ENCODE measurements at regions not wholly inside any gene's neighbourhood (a gene's known extent, or its start where the extent isn't known, plus 50 kb on each side); places are given as distances from the start of the nearest gene placed in this dataset.
A peak's percentile ranks its signal among the peaks of the same experiment; 100 is the strongest.
"Not testable (repeated sequence)": the region's sequence is repeated elsewhere in the genome, so short reads cannot be mapped to it uniquely, and the experiment has no call there.

DNA sequence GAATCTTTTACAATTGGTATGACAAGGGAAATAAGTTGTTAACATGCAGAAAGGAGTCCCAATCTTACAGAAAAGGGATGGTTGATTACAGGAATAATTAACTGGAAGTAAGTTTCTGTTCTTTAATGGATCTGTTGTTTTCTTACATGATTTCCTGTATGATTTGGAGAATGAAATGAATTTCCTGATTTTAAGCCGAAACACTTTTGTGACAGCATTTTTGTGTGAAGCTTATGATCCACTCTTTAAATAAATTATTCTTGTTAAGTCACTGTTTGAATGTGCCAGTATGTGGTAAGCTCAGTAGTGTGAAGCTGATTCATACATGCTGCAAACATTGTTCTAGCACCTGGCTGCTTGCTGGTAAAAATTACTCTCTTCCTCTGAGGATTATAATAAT is 516.2 kb downstream of the DCDC2C start:
- no peak for FAIRE-seq
- ATAC-seq, result no peak
- Histone ChIP-seq H3K4me1 (no peaks in the 10 kb centered on the region), H3K9me3 (peaks cover 9% of the 10 kb centered on the region; the same call in 1 of the 3 replicates), H3K4me3 (no peak overlapping the region), H3K4me2 (no peak overlapping the region), H3K27ac (no peak overlapping the region)
- no peak for DNase-seq (ENCODE audit: low read depth in 1 of 2, low spot score in 1 of 2)
- CTCF ChIA-PET, result no interaction called here
- 4% methylated on average over 1 of the region's 1 CpG for WGBS (ENCODE audit: missing lambda C conversion rate)
- POLR2A ChIA-PET, result no interaction called here
- no peak for TF ChIP-seq RCOR1 (IDR thresholded peaks at IDR 0.05; ENCODE audit: low read depth, low read length)
- TF ChIP-seq, protein P1, sequence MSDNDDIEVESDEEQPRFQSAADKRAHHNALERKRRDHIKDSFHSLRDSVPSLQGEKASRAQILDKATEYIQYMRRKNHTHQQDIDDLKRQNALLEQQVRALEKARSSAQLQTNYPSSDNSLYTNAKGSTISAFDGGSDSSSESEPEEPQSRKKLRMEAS (IDR thresholded peaks at IDR 0.05), result no peak
- no peak for TF ChIP-seq JUN (IDR thresholded peaks at IDR 0.05)
- no peak for TF ChIP-seq RARB (CRISPR knock-in tag; IDR thresholded peaks at IDR 0.05)

DNA sequence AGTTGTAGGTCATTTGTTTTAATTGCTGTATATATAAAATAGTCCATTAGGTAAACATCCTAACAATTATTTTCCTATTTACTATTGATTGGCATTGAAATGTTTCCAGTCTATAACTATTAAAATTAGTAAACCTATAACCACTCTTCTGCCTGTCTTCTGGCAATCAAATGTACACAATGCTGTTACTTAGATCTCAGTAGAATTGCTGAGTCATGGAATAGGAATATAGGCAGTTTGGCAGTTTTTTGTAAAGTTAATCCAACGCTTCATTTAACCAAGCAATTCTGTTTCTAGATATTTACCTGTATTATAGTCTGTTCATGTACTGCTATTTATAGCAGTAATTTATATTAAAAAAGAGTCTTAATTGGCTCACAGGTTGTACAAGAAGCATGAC is 518.1 kb downstream of the DCDC2C start:
- FAIRE-seq (no peak), DNase-seq (ENCODE audit: low read depth in 1 of 2, low spot score in 1 of 2) (no peak), ATAC-seq (no peak)
- Histone ChIP-seq H3K4me1 (no peaks in the 10 kb centered on the region), H3K9me3 (peaks cover 9% of the 10 kb centered on the region; the same call in 1 of the 3 replicates), H3K27ac (no peak overlapping the region), H3K4me2 (no peak overlapping the region), H3K4me3 (no peak overlapping the region)
- 2% methylated on average over 1 of the region's 1 CpG for WGBS (ENCODE audit: missing lambda C conversion rate)
- TF ChIP-seq MAFK (IDR thresholded peaks at IDR 0.05; ENCODE audit: partially characterized antibody) (peak; percentile 90), ZFP36 (IDR thresholded peaks at IDR 0.05; ENCODE audit: borderline replicate concordance, partially characterized antibody) (no peak), NFE2L2 (conservative IDR thresholded peaks at IDR 0.05; ENCODE audit: low read length) (peak; percentile 92)
- POLR2A ChIA-PET, result no interaction called here
- CTCF ChIA-PET, result no interaction called here

DNA sequence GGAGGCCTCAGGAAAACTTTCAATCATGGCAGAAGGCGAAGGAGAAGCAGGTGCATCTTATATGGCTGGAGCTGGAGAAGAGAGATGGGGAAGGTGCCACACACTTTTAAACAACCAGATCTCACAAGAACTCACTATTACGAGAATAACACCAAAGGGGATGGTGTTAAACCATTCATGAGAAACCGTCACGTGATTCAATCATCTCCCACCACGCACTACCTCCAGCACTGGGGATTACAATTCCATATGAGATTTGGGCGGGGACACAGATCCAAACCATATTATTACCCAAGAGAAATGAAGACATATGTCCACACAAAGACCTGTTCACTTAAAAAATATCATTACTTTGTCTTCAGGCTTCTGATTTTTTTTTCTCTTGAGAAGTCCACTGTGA is 518.5 kb downstream of the DCDC2C start:
- WGBS (ENCODE audit: missing lambda C conversion rate), result 2% methylated on average over 6 of the region's 6 CpGs
- H3K4me2 ChIP-seq, result no peak overlapping the region
- H3K27ac ChIP-seq, result no peak overlapping the region
- POLR2A ChIA-PET, result no interaction called here
- FAIRE-seq, result no peak
- TF ChIP-seq PHF8 (IDR thresholded peaks at IDR 0.05; ENCODE audit: borderline replicate concordance, low read depth), result no peak
- TF ChIP-seq HOXA7 (CRISPR knock-in tag; IDR thresholded peaks at IDR 0.05), result no peak
- no peak for TF ChIP-seq RNF2 (IDR thresholded peaks at IDR 0.05; ENCODE audit: borderline replicate concordance, low read depth)
- no peak for TF ChIP-seq ZC3H11A (IDR thresholded peaks at IDR 0.05)
- TF ChIP-seq BHLHE40 (IDR thresholded peaks at IDR 0.05; ENCODE audit: low read depth, low read length), result no peak
- no peak for TF ChIP-seq EP300 (IDR thresholded peaks at IDR 0.05)
- TF ChIP-seq CHD4 (IDR thresholded peaks at IDR 0.05; ENCODE audit: borderline replicate concordance), result no peak
- no peak for TF ChIP-seq FOSL2 (IDR thresholded peaks at IDR 0.05)
- no peak for TF ChIP-seq FOSL2 (CRISPR knock-in tag; IDR thresholded peaks at IDR 0.05)
- TF ChIP-seq, protein P2, sequence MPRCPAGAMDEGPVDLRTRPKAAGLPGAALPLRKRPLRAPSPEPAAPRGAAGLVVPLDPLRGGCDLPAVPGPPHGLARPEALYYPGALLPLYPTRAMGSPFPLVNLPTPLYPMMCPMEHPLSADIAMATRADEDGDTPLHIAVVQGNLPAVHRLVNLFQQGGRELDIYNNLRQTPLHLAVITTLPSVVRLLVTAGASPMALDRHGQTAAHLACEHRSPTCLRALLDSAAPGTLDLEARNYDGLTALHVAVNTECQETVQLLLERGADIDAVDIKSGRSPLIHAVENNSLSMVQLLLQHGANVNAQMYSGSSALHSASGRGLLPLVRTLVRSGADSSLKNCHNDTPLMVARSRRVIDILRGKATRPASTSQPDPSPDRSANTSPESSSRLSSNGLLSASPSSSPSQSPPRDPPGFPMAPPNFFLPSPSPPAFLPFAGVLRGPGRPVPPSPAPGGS (IDR thresholded peaks at IDR 0.05), result no peak
- TF ChIP-seq FOXS1 (CRISPR knock-in tag; IDR thresholded peaks at IDR 0.05), result no peak
- TF ChIP-seq ESRRA (IDR thresholded peaks at IDR 0.05; ENCODE audit: borderline replicate concordance, low read length), result no peak
- TF ChIP-seq, protein P3, sequence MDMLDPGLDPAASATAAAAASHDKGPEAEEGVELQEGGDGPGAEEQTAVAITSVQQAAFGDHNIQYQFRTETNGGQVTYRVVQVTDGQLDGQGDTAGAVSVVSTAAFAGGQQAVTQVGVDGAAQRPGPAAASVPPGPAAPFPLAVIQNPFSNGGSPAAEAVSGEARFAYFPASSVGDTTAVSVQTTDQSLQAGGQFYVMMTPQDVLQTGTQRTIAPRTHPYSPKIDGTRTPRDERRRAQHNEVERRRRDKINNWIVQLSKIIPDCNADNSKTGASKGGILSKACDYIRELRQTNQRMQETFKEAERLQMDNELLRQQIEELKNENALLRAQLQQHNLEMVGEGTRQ (IDR thresholded peaks at IDR 0.05), result no peak
- H3K9me3 ChIP-seq, result peaks cover 9% of the 10 kb centered on the region; the same call in 1 of the 3 replicates
- DNase-seq (ENCODE audit: low read depth in 1 of 2, low spot score in 1 of 2), result no peak
- CTCF ChIA-PET, result no interaction called here
- no peak for ATAC-seq
- H3K4me3 ChIP-seq, result no peak overlapping the region
- no peaks in the 10 kb centered on the region for H3K4me1 ChIP-seq

DNA sequence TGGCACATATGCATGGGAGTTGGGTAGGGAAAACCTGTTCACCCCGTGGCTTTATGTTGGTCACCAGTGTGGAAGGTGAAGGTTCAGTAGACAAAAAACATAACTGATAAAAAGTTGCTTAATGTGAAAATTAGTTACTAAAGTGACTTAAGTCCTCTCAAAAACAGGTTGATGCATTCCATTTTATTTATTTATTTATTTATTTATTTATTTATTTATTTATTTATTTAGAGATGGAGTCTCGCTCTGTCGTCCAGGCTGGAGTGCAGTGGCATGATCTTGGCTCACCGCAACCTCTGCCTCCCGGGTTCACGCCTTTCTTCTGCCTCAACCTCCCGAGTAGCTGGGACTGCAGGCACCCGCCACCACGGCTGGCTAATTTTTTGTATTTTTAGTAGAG is 541.0 kb downstream of the DCDC2C start:
- POLR2A ChIA-PET; H3K4me2 ChIP-seq; H3K4me3 ChIP-seq; DNase-seq (ENCODE audit: low read depth in 1 of 2, low spot score in 1 of 2); ATAC-seq; CTCF ChIA-PET; FAIRE-seq; H3K27ac ChIP-seq; H3K4me1 ChIP-seq: not testable (repeated sequence)
- peaks cover 23% of the 10 kb centered on the region; the same call in 2 of the 3 replicates for H3K9me3 ChIP-seq
- WGBS (ENCODE audit: missing lambda C conversion rate), result 26% methylated on average over 9 of the region's 9 CpGs
- TF ChIP-seq ZC3H11A (IDR thresholded peaks at IDR 0.05), result peak; percentile 82
